ENCODE measurements at regions not wholly inside any gene's neighbourhood (a gene's known extent, or its start where the extent isn't known, plus 50 kb on each side); places are given as distances from the start of the nearest gene placed in this dataset.
"Not testable (repeated sequence)": the region's sequence is repeated elsewhere in the genome, so short reads cannot be mapped to it uniquely, and the experiment has no call there.

DNA sequence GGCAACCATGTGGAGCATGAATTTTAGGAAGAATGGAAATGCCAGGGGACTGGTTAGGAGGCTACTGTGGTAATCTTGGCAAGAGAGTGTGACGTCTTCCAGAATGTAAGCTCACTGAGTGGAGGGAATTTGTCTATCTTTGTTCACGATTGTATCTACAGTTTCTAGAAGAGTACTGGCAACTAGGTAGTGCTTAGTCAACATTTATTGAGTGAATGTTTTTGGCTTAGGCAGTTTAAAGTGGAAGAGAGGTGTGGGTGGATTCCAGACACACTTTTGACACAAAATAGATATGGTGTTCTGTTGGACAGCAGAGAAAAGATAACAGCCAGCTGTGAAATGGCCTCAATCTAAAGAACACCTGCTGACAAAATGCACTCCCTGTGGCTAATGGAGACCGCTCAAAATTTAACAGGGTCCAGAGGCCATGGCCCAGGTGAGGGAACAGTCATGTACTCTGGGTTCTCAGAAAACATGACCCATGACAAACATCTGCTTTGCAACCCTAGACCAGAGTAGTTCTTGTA is 139.3 kb downstream of the GPX5 start:
- DNase-seq, result no peak
- TF ChIP-seq POLR2A (IDR thresholded peaks at IDR 0.05), result no peak
- TF ChIP-seq, protein P1, sequence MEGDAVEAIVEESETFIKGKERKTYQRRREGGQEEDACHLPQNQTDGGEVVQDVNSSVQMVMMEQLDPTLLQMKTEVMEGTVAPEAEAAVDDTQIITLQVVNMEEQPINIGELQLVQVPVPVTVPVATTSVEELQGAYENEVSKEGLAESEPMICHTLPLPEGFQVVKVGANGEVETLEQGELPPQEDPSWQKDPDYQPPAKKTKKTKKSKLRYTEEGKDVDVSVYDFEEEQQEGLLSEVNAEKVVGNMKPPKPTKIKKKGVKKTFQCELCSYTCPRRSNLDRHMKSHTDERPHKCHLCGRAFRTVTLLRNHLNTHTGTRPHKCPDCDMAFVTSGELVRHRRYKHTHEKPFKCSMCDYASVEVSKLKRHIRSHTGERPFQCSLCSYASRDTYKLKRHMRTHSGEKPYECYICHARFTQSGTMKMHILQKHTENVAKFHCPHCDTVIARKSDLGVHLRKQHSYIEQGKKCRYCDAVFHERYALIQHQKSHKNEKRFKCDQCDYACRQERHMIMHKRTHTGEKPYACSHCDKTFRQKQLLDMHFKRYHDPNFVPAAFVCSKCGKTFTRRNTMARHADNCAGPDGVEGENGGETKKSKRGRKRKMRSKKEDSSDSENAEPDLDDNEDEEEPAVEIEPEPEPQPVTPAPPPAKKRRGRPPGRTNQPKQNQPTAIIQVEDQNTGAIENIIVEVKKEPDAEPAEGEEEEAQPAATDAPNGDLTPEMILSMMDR (IDR thresholded peaks at IDR 0.05), result no peak
- no peak for TF ChIP-seq EP300 (IDR thresholded peaks at IDR 0.05)
- Histone ChIP-seq H3K27ac (no peak overlapping the region), H3K36me3 (no peaks in the 10 kb centered on the region), H3K4me1 (ENCODE audit: insufficient read depth) (no peaks in the 10 kb centered on the region), H3K9me3 (no peaks in the 10 kb centered on the region), H3K27me3 (no peaks in the 10 kb centered on the region), H3K4me3 (no peak overlapping the region)
- intact Hi-C loops (cut with DNase I), result no loop called here
- 74 to 85% (median 82%) methylated on average over 3 of the region's 3 CpGs for WGBS, 3 donors

DNA sequence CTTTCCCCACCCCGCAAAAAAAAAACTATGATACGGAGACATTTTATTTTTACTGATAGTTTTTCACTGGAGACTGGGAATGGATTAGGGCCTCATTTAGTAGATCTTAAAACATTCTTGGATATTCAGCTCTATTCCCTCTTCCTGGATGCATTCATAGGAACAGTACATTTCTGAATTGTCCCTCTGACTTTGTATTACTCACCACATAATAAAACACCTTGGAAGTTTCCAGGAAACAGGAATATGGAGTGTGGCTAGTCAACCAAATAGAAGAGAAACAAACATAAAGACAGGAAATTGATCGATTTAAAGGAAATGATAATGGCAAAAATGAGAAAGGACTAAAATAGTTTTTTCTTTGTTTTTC is 147.7 kb downstream of the GPX5 start:
- peaks cover 0 to 3% of the 10 kb centered on the region in 2 donors for H3K9me3 ChIP-seq
- no peak overlapping the region for H3K4me3 ChIP-seq
- TF ChIP-seq, protein P1 (IDR thresholded peaks at IDR 0.05), result no peak
- no peak for TF ChIP-seq POLR2A (IDR thresholded peaks at IDR 0.05)
- TF ChIP-seq EP300 (IDR thresholded peaks at IDR 0.05), result no peak
- H3K36me3 ChIP-seq, result no peaks in the 10 kb centered on the region
- H3K27me3 ChIP-seq, result no peaks in the 10 kb centered on the region
- intact Hi-C loops (cut with DNase I), result no loop called here
- H3K4me1 ChIP-seq (ENCODE audit: insufficient read depth), result no peaks in the 10 kb centered on the region
- 55 to 58% (median 56%) methylated on average over 3 of the region's 3 CpGs for WGBS, 3 donors
- H3K27ac ChIP-seq, result no peak overlapping the region
- no peak for DNase-seq

DNA sequence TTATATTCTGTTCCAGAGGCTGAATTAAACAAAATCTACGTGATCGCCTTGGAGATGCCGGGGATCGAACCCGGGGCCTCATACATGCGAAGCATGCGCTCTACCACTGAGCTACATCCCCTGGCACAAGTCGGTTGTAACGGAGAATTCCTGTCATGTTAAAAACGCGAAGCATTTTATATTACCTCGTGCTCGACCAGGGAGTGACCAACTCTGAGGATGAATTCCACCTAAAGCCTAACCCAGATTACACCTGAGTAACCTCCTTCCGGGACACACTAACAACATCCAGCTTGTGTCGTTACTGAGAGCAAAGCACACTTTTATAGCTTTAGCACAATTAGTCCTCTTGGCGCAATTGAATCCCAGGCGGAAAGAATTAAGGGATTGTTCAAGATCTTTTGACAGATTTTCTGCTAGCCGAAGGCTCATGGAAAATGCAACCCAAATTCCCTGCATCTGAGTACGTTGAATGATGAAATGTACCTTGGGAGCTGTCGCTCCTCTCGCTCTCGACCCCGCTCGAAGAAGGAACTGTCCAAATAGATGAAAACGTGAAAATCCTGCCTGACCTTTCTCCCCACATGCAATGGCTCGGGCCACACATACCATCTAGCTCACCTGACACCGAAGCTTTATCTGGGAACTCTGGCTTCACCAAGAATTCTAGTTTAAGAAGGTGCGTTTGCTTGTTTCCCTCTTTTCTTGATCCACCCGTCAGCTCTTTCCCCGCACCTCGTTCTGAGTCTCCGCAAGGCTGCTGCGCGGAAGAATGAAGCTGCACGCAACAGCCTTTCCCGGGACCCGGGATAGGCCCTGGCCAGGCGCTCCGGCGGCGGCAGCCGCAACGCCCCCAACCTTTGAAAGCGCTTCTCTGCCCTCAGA is 148.3 kb downstream of the GPX5 start:
- 1 to 2% (median 2%) methylated on average over 44 of the region's 44 CpGs for WGBS, 3 donors
- peak in 4 of 5 donors; percentile 33 to 66 (median 36) for DNase-seq
- H3K36me3 ChIP-seq, result no peaks in the 10 kb centered on the region
- no peak overlapping the region for H3K4me3 ChIP-seq
- no peak for TF ChIP-seq POLR2A (IDR thresholded peaks at IDR 0.05)
- TF ChIP-seq, protein P1 (IDR thresholded peaks at IDR 0.05), result no peak
- no peaks in the 10 kb centered on the region for H3K4me1 ChIP-seq (ENCODE audit: insufficient read depth)
- intact Hi-C loops (cut with DNase I), result no loop called here
- H3K27me3 ChIP-seq, result no peaks in the 10 kb centered on the region
- H3K27ac ChIP-seq, result no peak overlapping the region
- H3K9me3 ChIP-seq, result peaks cover 0 to 3% of the 10 kb centered on the region in 2 donors

DNA sequence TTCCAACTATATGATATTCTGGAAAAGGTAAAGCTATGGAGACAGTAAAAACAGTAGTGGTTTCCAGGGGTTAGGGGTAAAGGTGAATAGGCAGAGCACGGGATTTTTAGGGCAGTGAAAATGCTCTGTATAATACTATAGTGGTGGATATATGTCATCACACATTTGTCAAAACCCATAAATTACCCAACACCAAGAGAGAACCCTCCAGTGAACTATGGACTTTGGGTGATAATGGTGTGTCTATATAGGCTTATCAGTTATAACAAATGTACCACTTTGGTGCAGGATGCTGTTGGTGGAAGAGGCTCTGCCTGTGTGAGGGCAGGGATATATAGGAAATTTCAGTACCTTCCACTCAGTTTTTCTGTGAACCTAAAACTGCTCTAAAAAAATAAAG is 149.9 kb downstream of the GPX5 start:
- Histone ChIP-seq H3K27ac (no peak overlapping the region), H3K9me3 (peaks cover 0 to 3% of the 10 kb centered on the region in 2 donors), H3K27me3 (no peaks in the 10 kb centered on the region), H3K36me3 (no peaks in the 10 kb centered on the region), H3K4me3 (no peak overlapping the region), H3K4me1 (ENCODE audit: insufficient read depth) (no peaks in the 10 kb centered on the region)
- TF ChIP-seq EP300 (IDR thresholded peaks at IDR 0.05), result no peak
- DNase-seq, result no peak
- 72 to 87% (median 74%) methylated on average over 1 of the region's 1 CpG for WGBS, 3 donors
- intact Hi-C loops (cut with DNase I), result no loop called here

DNA sequence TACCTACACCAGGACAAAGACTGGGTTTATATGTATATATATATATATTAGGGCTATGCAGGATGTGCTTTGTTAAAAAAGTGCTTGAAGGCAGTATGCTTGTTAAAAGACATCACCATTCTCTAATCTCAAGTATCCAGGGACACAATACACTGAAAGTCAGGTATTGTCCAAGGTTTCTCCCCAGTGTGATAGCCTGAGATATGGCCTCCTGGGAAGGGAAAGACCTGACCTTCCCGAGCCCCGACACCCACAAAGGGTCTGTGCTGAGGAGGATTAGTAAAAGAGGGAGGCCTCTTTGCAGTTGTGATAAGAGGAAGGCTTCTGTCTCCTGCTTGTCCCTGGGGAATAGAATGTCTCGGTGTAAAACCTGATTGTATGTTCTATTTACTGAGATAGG is 156.9 kb downstream of the GPX5 start:
- TF ChIP-seq, protein P1 (IDR thresholded peaks at IDR 0.05), result no peak
- TF ChIP-seq EP300 (IDR thresholded peaks at IDR 0.05) (no peak), POLR2A (IDR thresholded peaks at IDR 0.05) (no peak)
- Histone ChIP-seq H3K4me3 (no peak overlapping the region), H3K27ac (no peak overlapping the region), H3K9me3 (no peaks in the 10 kb centered on the region), H3K36me3 (no peaks in the 10 kb centered on the region), H3K4me1 (ENCODE audit: insufficient read depth) (no peaks in the 10 kb centered on the region), H3K27me3 (no peaks in the 10 kb centered on the region)
- WGBS, 3 donors, result 13 to 25% (median 18%) methylated on average over 3 of the region's 3 CpGs
- DNase-seq, result no peak
- intact Hi-C loops (cut with DNase I), result loop anchor here in 1 of 4 donors (10.0 kb wide), 1 partner anchor 332 kb away; no protein-coding TSS in a partner anchor

DNA sequence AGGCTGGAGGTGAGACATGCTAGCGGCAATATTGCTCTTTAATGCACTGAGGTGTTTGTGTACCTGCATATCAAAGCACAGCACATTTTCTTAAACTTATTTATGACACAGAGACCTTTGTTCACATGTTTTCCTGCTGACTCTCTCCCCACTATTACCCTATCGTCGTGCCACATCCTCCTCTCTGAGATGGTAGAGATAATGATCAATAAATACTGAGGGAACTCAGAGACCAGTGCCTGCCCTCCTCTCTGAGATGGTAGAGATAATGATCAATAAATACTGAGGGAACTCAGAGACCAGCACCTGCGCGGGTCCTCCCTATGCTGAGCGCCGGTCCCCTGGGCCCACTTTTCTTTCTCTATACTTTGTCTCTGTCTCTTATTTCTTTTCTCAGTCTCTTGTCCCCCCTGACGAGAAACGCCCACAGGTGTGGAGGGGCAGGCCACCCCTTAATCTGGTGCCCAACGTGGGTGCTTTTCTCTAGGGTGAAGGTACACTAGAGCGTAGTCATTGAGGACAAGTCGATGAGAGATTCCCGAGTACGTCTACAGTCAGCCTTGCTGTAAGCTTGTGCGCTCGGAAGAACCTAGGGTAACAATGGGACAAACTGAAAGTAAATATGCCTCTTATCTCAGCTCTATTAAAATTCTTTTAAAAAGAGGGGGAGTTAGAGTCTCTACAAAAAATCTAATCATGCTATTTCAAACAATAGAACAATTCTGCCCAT is 157.4 kb downstream of the GPX5 start:
- WGBS, 3 donors, result 54 to 66% (median 61%) methylated on average over 16 of the region's 16 CpGs
- H3K4me1 ChIP-seq (ENCODE audit: insufficient read depth); H3K27ac ChIP-seq; H3K9me3 ChIP-seq; H3K27me3 ChIP-seq; DNase-seq; H3K36me3 ChIP-seq; H3K4me3 ChIP-seq: not testable (repeated sequence)
- intact Hi-C loops (cut with DNase I), result loop anchor here in 1 of 4 donors (10.0 kb wide), 1 partner anchor 332 kb away; no protein-coding TSS in a partner anchor

Measured in ovary (tissue), 7 donors.